Uterus (tissue), 3 donors: ENCODE measurements at regions not wholly inside any gene's neighbourhood (a gene's known extent, or its start where the extent isn't known, plus 50 kb on each side); places are given as distances from the start of the nearest gene placed in this dataset.

Experiments used
- DNase-seq, 2 donors: peaks; one replicate each; pipeline ENCODE4 v3.0.0-alpha.2; 2019 to 2020
- H3K27ac ChIP-seq, 2 donors: fragments of 200-600 bp; sonication (generic); 1 replicate in 1 of 2; 2 replicates in 1 of 2; pipeline ENCODE4 v1.5.1; 2016 to 2018
- H3K27me3 ChIP-seq, 2 donors: fragments of 200-600 bp; sonication (generic); one replicate each; pipeline ENCODE4 v1.5.1; 2018 to 2019; ENCODE audit warnings: control low read depth in 1 of 2
- H3K36me3 ChIP-seq, 2 donors: fragments of 200-600 bp; sonication (generic); one replicate each; pipeline ENCODE4 v1.5.1; 2019; ENCODE audit warnings: control low read depth in 1 of 2
- H3K4me1 ChIP-seq, 2 donors: fragments of 200-600 bp; sonication (generic); one replicate each; pipeline ENCODE4 v1.5.1; 2018 to 2019; ENCODE audit warnings: control low read depth in 1 of 2
- H3K4me3 ChIP-seq, 2 donors: fragments of 200-600 bp; sonication (generic); 1 replicate in 1 of 2; 2 replicates in 1 of 2; pipeline ENCODE4 v1.5.1; 2018 to 2019; ENCODE audit warnings: mild to moderate bottlenecking in 1 of 2
- H3K9me3 ChIP-seq, 2 donors: fragments of 200-600 bp; sonication (generic); one replicate each; pipeline ENCODE4 v1.5.1; 2019; ENCODE audit warnings: control low read depth in 1 of 2
- POLR2A ChIP-seq, 2 donors: fragments of 450-650 bp; IDR thresholded peaks; one replicate each; pipeline ENCODE4 v1.6.1; 2016; ENCODE audit warnings: antibody characterized with exemption in 2 of 2, mild to moderate bottlenecking in 1 of 2, moderate library complexity in 1 of 2
- intact Hi-C: fragments of 100-400 bp; cut with DNase I; formaldehyde crosslinking; loops from one replicate; pipeline ENCODE4 v1.15.1; 2023; ENCODE audit warnings: low total_unique reads
- TF ChIP-seq, protein P1 (sequence below), 4 experiments: fragments of 200-600 bp in 2 of 4; fragments of 450-650 bp in 2 of 4; sonication (generic) in 2 of 4; IDR thresholded peaks; one replicate each; pipeline ENCODE4 v1.5.1; 2016 to 2019; ENCODE audit warnings: antibody characterized with exemption in 4 of 4, mild to moderate bottlenecking in 2 of 4, moderate library complexity in 1 of 4
- donor health status: DM: yes; HTN: yes; CAD: no.

GRCh38 chr10:10811562-10811961 lies 206.1 kb upstream of the CELF2 start:
- H3K9me3 ChIP-seq: no peaks in the 10 kb centered on the region
- H3K4me1 ChIP-seq: no peaks in the 10 kb centered on the region
- H3K36me3 ChIP-seq: no peaks in the 10 kb centered on the region
- H3K27ac ChIP-seq: no peak overlapping the region
- H3K27me3 ChIP-seq: no peaks in the 10 kb centered on the region
- no peak overlapping the region for H3K4me3 ChIP-seq
- intact Hi-C loops: no loop called here
- no peak for TF ChIP-seq POLR2A (IDR thresholded peaks at IDR 0.05)
- TF ChIP-seq, protein P1, sequence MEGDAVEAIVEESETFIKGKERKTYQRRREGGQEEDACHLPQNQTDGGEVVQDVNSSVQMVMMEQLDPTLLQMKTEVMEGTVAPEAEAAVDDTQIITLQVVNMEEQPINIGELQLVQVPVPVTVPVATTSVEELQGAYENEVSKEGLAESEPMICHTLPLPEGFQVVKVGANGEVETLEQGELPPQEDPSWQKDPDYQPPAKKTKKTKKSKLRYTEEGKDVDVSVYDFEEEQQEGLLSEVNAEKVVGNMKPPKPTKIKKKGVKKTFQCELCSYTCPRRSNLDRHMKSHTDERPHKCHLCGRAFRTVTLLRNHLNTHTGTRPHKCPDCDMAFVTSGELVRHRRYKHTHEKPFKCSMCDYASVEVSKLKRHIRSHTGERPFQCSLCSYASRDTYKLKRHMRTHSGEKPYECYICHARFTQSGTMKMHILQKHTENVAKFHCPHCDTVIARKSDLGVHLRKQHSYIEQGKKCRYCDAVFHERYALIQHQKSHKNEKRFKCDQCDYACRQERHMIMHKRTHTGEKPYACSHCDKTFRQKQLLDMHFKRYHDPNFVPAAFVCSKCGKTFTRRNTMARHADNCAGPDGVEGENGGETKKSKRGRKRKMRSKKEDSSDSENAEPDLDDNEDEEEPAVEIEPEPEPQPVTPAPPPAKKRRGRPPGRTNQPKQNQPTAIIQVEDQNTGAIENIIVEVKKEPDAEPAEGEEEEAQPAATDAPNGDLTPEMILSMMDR (IDR thresholded peaks at IDR 0.05): no peak
- DNase-seq: no peak

GRCh38 chr10:10813656-10814055 lies 204.0 kb upstream of the CELF2 start:
- Histone ChIP-seq H3K27ac (no peak overlapping the region), H3K4me3 (no peak overlapping the region), H3K4me1 (no peaks in the 10 kb centered on the region), H3K27me3 (no peaks in the 10 kb centered on the region), H3K36me3 (no peaks in the 10 kb centered on the region), H3K9me3 (no peaks in the 10 kb centered on the region)
- intact Hi-C loops: no loop called here
- TF ChIP-seq POLR2A (IDR thresholded peaks at IDR 0.05): no peak
- TF ChIP-seq, protein P1 (IDR thresholded peaks at IDR 0.05): no peak
- no peak for DNase-seq

- Histone ChIP-seq H3K9me3 (no peaks in the 10 kb centered on the region), H3K4me1 (no peaks in the 10 kb centered on the region), H3K36me3 (no peaks in the 10 kb centered on the region), H3K4me3 (no peak overlapping the region), H3K27me3 (no peaks in the 10 kb centered on the region), H3K27ac (no peak overlapping the region)
- no peak for TF ChIP-seq POLR2A (IDR thresholded peaks at IDR 0.05)
- TF ChIP-seq, protein P1 (IDR thresholded peaks at IDR 0.05): no peak
- intact Hi-C loops: no loop called here
- no peak for DNase-seq
These were observed 203.6 kb upstream of the CELF2 start for GRCh38 chr10:10814069-10814468.

GRCh38 chr10:10816447-10816846 lies 201.2 kb upstream of the CELF2 start:
- no peaks in the 10 kb centered on the region for H3K4me1 ChIP-seq
- no peak for TF ChIP-seq POLR2A (IDR thresholded peaks at IDR 0.05)
- TF ChIP-seq, protein P1 (IDR thresholded peaks at IDR 0.05): no peak
- H3K36me3 ChIP-seq: no peaks in the 10 kb centered on the region
- DNase-seq: no peak
- intact Hi-C loops: no loop called here
- H3K27me3 ChIP-seq: no peaks in the 10 kb centered on the region
- no peaks in the 10 kb centered on the region for H3K9me3 ChIP-seq
- H3K4me3 ChIP-seq: no peak overlapping the region
- no peak overlapping the region for H3K27ac ChIP-seq

DNA sequence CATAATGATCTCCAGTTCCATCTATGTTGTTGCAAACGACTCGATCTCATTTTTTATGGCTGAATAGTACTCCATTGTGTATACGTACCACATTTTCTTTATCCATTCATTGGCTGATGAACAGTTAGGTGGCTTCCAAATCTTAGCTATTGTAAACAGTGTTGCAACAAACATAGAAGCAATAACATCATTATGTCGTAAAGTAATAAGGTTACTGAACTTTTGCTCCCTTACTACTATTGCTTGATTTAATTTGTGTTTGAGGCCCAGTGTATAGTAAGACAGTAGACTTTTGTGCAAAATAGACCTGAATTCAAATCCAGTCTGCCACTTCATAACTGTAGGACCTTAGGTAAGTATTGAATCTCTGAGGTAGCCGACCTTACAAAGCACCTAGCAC lies 200.1 kb upstream of the CELF2 start:
- intact Hi-C loops: no loop called here
- TF ChIP-seq, protein P1 (IDR thresholded peaks at IDR 0.05): no peak
- no peak for TF ChIP-seq POLR2A (IDR thresholded peaks at IDR 0.05)
- Histone ChIP-seq H3K9me3 (no peaks in the 10 kb centered on the region), H3K36me3 (no peaks in the 10 kb centered on the region), H3K27ac (no peak overlapping the region), H3K4me3 (no peak overlapping the region), H3K4me1 (no peaks in the 10 kb centered on the region), H3K27me3 (no peaks in the 10 kb centered on the region)
- DNase-seq: no peak
